Tibial nerve (tissue), 4 donors: ENCODE measurements at regions not wholly inside any gene's neighbourhood (a gene's known extent, or its start where the extent isn't known, plus 50 kb on each side); places are given as distances from the start of the nearest gene placed in this dataset.

Experiments
- DNase-seq, 2 donors: peaks; one replicate each; pipeline ENCODE4 v3.0.0-alpha.2; 2019; ENCODE audit warnings: low spot score in 2 of 2
- H3K27ac ChIP-seq, 4 donors: fragments of 200-600 bp; sonication (generic) in 3 of 4; one replicate each; pipeline ENCODE4 v1.5.1; 2017 to 2019; ENCODE audit warnings: mild to moderate bottlenecking in 1 of 4
- H3K27me3 ChIP-seq, 2 donors: fragments of 200-600 bp; sonication (generic) in 1 of 2; one replicate each; pipeline versions ENCODE4 v1.5.1 to v1.6.0; 2017 to 2019
- H3K36me3 ChIP-seq, 3 donors: fragments of 200-600 bp; sonication (generic); one replicate each; pipeline ENCODE4 v1.5.1; 2018 to 2019
- H3K4me1 ChIP-seq, 4 donors: fragments of 200-600 bp; sonication (generic) in 3 of 4; one replicate each; pipeline ENCODE4 v1.5.1; 2017 to 2019
- H3K4me3 ChIP-seq, 4 donors: fragments of 200-600 bp; sonication (generic) in 3 of 4; one replicate each; pipeline ENCODE4 v1.5.1; 2017 to 2019; ENCODE audit warnings: mild to moderate bottlenecking in 1 of 4, moderate library complexity in 1 of 4
- H3K9me3 ChIP-seq, 4 donors: fragments of 200-600 bp; sonication (generic) in 3 of 4; one replicate each; pipeline ENCODE4 v1.5.1; 2017 to 2019
- CTCF ChIP-seq, 5 experiments: fragments of 200-600 bp in 3 of 5; fragments of 450-650 bp in 2 of 5; sonication (generic) in 3 of 5; IDR thresholded peaks; one replicate each; pipeline ENCODE4 v1.5.1; 2016 to 2019; ENCODE audit warnings: antibody characterized with exemption in 5 of 5, mild to moderate bottlenecking in 3 of 5, moderate library complexity in 2 of 5
- EP300 ChIP-seq, 2 donors: sonication (generic); formaldehyde crosslinking; IDR thresholded peaks; one replicate each; pipeline ENCODE4 v1.6.1; 2017; ENCODE audit warnings: antibody characterized with exemption in 2 of 2, mild to moderate bottlenecking in 1 of 2
- POLR2A ChIP-seq, 2 donors: fragments of 450-650 bp; IDR thresholded peaks; one replicate each; pipeline ENCODE4 v1.6.1; 2017; ENCODE audit warnings: antibody characterized with exemption in 2 of 2, mild to moderate bottlenecking in 2 of 2, moderate library complexity in 2 of 2
- WGBS, 2 donors: methylation state at CpG; one replicate each; pipeline ENCODE4 v1.1.5; 2018; 5-methylcytosine and 5-hydroxymethylcytosine counted together

- H3K9me3 ChIP-seq: no peaks in the 10 kb centered on the region
- no peak for DNase-seq
- no peaks in the 10 kb centered on the region for H3K36me3 ChIP-seq
- no peak overlapping the region for H3K4me3 ChIP-seq
- no peak for TF ChIP-seq POLR2A (IDR thresholded peaks at IDR 0.05)
- no peak for TF ChIP-seq CTCF (IDR thresholded peaks at IDR 0.05)
- no peak for TF ChIP-seq EP300 (IDR thresholded peaks at IDR 0.05)
- no peak overlapping the region for H3K27ac ChIP-seq
- WGBS, 2 donors: 75 to 79% methylated on average over 3 of the region's 3 CpGs
- no peaks in the 10 kb centered on the region for H3K4me1 ChIP-seq
- H3K27me3 ChIP-seq: no peaks in the 10 kb centered on the region
Measured at GRCh38 chr12:77469578-77470333, 360.9 kb upstream of the NAV3 start.

DNA sequence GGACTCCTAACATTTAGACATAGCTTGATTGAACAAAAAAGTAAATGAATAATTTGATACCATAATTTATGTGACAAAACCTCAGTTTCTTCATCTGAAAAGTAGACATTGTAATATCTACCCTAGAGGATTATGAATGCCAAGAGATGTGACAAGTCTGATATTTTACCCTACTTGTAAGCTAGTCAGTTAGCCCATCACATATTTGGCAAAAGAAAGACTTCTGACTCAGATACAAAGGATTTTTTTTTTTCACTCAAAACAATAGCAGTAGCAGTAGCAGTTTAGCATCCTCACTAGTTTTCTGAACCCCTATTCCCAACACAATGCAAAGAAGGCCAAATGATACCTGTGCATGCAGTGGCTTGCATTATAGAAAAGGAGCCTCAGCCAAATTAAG is 377.3 kb upstream of the E2F7 start:
- no peaks in the 10 kb centered on the region for H3K4me1 ChIP-seq
- no peaks in the 10 kb centered on the region for H3K36me3 ChIP-seq
- no peak overlapping the region for H3K27ac ChIP-seq
- no peaks in the 10 kb centered on the region for H3K9me3 ChIP-seq
- H3K4me3 ChIP-seq: no peak overlapping the region
- TF ChIP-seq EP300 (IDR thresholded peaks at IDR 0.05) (no peak), POLR2A (IDR thresholded peaks at IDR 0.05) (no peak), CTCF (IDR thresholded peaks at IDR 0.05) (no peak)
- DNase-seq: no peak
- H3K27me3 ChIP-seq: no peaks in the 10 kb centered on the region

DNA sequence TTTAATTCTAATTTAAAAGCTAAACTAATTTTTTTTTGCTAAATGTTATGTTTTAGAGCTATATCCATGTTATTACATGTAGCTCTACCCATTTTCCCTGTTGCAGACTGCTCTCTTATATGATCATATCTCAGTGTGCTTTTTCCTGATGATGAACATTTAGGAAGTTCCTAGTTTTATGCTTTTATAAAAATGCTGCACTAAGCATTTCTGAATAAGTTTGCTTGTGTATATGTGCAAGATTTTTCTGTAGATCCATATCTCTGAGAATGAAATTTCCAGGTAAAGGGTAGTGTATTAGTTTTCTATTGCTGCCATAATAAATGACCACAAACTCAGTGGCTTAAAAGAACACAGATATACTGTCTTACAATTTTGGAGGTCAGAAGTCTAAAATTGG is 374.4 kb upstream of the E2F7 start:
- no peak for DNase-seq
- no peaks in the 10 kb centered on the region for H3K9me3 ChIP-seq
- no peak overlapping the region for H3K4me3 ChIP-seq
- no peak for TF ChIP-seq POLR2A (IDR thresholded peaks at IDR 0.05)
- TF ChIP-seq CTCF (IDR thresholded peaks at IDR 0.05): no peak
- no peak for TF ChIP-seq EP300 (IDR thresholded peaks at IDR 0.05)
- H3K4me1 ChIP-seq: no peaks in the 10 kb centered on the region
- no peak overlapping the region for H3K27ac ChIP-seq
- H3K27me3 ChIP-seq: no peaks in the 10 kb centered on the region
- H3K36me3 ChIP-seq: no peaks in the 10 kb centered on the region

- H3K27me3 ChIP-seq: no peaks in the 10 kb centered on the region
- no peak overlapping the region for H3K27ac ChIP-seq
- H3K4me3 ChIP-seq: no peak overlapping the region
- H3K9me3 ChIP-seq: no peaks in the 10 kb centered on the region
- H3K4me1 ChIP-seq: peaks cover 0 to 3% (median 0%) of the 10 kb centered on the region in 4 donors
- TF ChIP-seq EP300 (IDR thresholded peaks at IDR 0.05): no peak
- TF ChIP-seq POLR2A (IDR thresholded peaks at IDR 0.05): no peak
- no peak for TF ChIP-seq CTCF (IDR thresholded peaks at IDR 0.05)
- DNase-seq: no peak
- no peaks in the 10 kb centered on the region for H3K36me3 ChIP-seq
Measured at GRCh38 chr12:77438644-77439043, 373.3 kb upstream of the E2F7 start.

DNA sequence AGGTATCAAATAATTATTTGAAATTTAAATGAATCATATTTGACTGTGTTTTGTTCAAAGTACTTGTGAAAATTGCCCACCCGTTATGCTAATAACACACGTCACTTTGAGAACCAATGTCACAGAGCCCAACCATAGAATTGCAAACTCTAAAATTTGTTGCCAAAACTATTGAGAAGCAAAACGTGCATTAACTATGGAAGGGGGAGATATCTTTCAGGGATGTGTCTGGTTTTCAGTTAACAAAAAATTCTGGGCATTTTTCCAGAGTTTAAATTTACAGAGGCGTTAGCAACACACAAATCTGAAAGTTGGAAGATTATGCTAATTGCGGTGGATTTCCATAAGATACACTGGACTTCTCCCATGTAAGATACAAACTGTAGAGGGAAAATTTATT is 371.8 kb upstream of the E2F7 start:
- no peak overlapping the region for H3K27ac ChIP-seq
- peaks cover 0 to 5% (median 0%) of the 10 kb centered on the region in 4 donors for H3K4me1 ChIP-seq
- H3K4me3 ChIP-seq: no peak overlapping the region
- WGBS, 2 donors: 73 to 74% methylated on average over 5 of the region's 5 CpGs
- no peak for DNase-seq
- no peaks in the 10 kb centered on the region for H3K36me3 ChIP-seq
- no peaks in the 10 kb centered on the region for H3K27me3 ChIP-seq
- H3K9me3 ChIP-seq: no peaks in the 10 kb centered on the region
- TF ChIP-seq CTCF (IDR thresholded peaks at IDR 0.05) (no peak), POLR2A (IDR thresholded peaks at IDR 0.05) (no peak), EP300 (IDR thresholded peaks at IDR 0.05) (no peak)
